Panc1 (cell line): ENCODE measurements at regions not wholly inside any gene's neighbourhood (a gene's known extent, or its start where the extent isn't known, plus 50 kb on each side); places are given as distances from the start of the nearest gene placed in this dataset.

Experiments
- ATAC-seq: fragments of 200-7000 bp; cut with Tn5 transposase; 2 replicates; pipeline ENCODE4 v1.9.1; 2020; ENCODE audit warnings: mild to moderate bottlenecking, moderate library complexity
- BruUV-seq: library from RNA; stranded (reverse); fragments of 400-500 nt; replicated peaks from 2 replicates; lab custom pipeline; 2021; lab: Mats Ljungman, UMichigan
- CTCF ChIA-PET: fragments of 300-600 bp; sonication (Branson Sonifier 250); formaldehyde crosslinking; loops from one replicate; lab custom pipeline; 2022; ENCODE audit warnings: antibody characterized with exemption; lab: Charles Lee
- POLR2A ChIA-PET: fragments of 300-600 bp; sonication (Branson Sonifier 250); formaldehyde crosslinking; loops from one replicate; lab custom pipeline; 2022; ENCODE audit warnings: antibody characterized with exemption; lab: Charles Lee
- DNase-seq: peaks from one replicate; pipeline ENCODE4 v3.0.0-alpha.2; 2010; ENCODE audit warnings: low read depth, low spot score
- H3K27ac ChIP-seq: 2 replicates; pipeline ENCODE4 v1.5.1; 2011; ENCODE audit warnings: mild to moderate bottlenecking, low read length, inconsistent platforms
- H3K27me3 ChIP-seq: fragments of 200-500 bp; sonication (Bioruptor generic); 2 replicates; pipeline ENCODE4 v1.6.0; 2014; ENCODE audit warnings: low read length, inconsistent platforms; ENCODE audit not compliant: control insufficient read depth, insufficient read depth
- H3K36me3 ChIP-seq: fragments of 200-500 bp; sonication (Bioruptor generic); 2 replicates; pipeline ENCODE4 v1.5.1; 2014; ENCODE audit warnings: inconsistent platforms, mild to moderate bottlenecking, low read length, moderate library complexity; ENCODE audit not compliant: control insufficient read depth, insufficient read depth
- H3K4me1 ChIP-seq: 2 replicates; pipeline ENCODE4 v1.5.1; 2011; ENCODE audit warnings: inconsistent platforms, mild to moderate bottlenecking, low read length, moderate library complexity; ENCODE audit not compliant: control insufficient read depth, insufficient read depth
- H3K4me3 ChIP-seq, 2 experiments: 2 replicates each; pipeline ENCODE4 v1.5.1; 2011 to 2012; ENCODE audit warnings: low read depth in 2 of 2, low read length in 2 of 2, mild to moderate bottlenecking in 2 of 2, inconsistent platforms in 1 of 2, moderate library complexity in 1 of 2
- H3K9me3 ChIP-seq: fragments of 200-500 bp; sonication (Bioruptor generic); 2 replicates; pipeline ENCODE4 v1.5.1; 2014; ENCODE audit warnings: low read depth, mild to moderate bottlenecking, inconsistent platforms, low read length, moderate library complexity; ENCODE audit not compliant: control insufficient read depth, insufficient read depth
- CTCF ChIP-seq: fragments of 450-650 bp; IDR thresholded peaks from 2 replicates; pipeline ENCODE4 v1.5.1; 2017; ENCODE audit warnings: mild to moderate bottlenecking
- POLR2AphosphoS5 ChIP-seq: IDR thresholded peaks from 2 replicates; pipeline ENCODE4 v1.6.1; 2012; ENCODE audit warnings: mild to moderate bottlenecking, low read depth, low read length, moderate library complexity
- REST ChIP-seq, 2 experiments: IDR thresholded peaks; 2 replicates each; pipeline ENCODE4 v1.6.1; 2011 to 2012; ENCODE audit warnings: low read depth in 2 of 2, control low read depth in 1 of 2, low read length in 1 of 2, mild to moderate bottlenecking in 1 of 2, moderate library complexity in 1 of 2; ENCODE audit not compliant: insufficient read depth in 1 of 2
- SIN3A ChIP-seq: IDR thresholded peaks from 2 replicates; pipeline ENCODE4 v1.6.1; 2012; ENCODE audit warnings: low read depth, mild to moderate bottlenecking, low read length, moderate library complexity, borderline replicate concordance; ENCODE audit not compliant: insufficient read depth
- TCF7L2 ChIP-seq: IDR thresholded peaks from 2 replicates; pipeline ENCODE4 v1.6.1; 2011; ENCODE audit warnings: mild to moderate bottlenecking, low read depth, low read length, inconsistent platforms
- in situ Hi-C: cut with HindIII; loops from 2 replicates; pipeline ENCODE4 v1.10.0; 2016; ENCODE audit warnings: low sequenced_read_pairs, low pct_unique_long_range_greater_than_20kb
- intact Hi-C: fragments of 100-400 bp; cut with micrococcal nuclease; formaldehyde crosslinking; loops from one replicate; pipeline ENCODE4 v1.10.0; 2022; ENCODE audit not compliant: unreplicated experiment

- POLR2A ChIA-PET, result no interaction called here
- CTCF ChIA-PET, result no interaction called here
These were observed 437.5 kb upstream of the GHITM start for GRCh38 chr10:83701799-83702198.

GRCh38 chr10:83702731-83703130 lies 436.6 kb upstream of the GHITM start:
- intact Hi-C loops (no loop called here), in situ Hi-C loops (no loop called here)
- TF ChIP-seq POLR2AphosphoS5 (no peak), SIN3A (no peak), TCF7L2 (no peak), REST (IDR thresholded peaks at IDR 0.05; ENCODE audit: insufficient read depth in 1 of 2, low read depth in 2 of 2, low read length in 1 of 2) (no peak), CTCF (no peak)
- H3K9me3 ChIP-seq, result no peaks in the 10 kb centered on the region; the same call in 1 of the 2 replicates
- H3K27ac ChIP-seq, result no peak overlapping the region
- POLR2A ChIA-PET, result no interaction called here
- no peak for ATAC-seq
- H3K27me3 ChIP-seq, result no peaks in the 10 kb centered on the region
- H3K4me1 ChIP-seq, result no peaks in the 10 kb centered on the region
- H3K4me3 ChIP-seq, result no peak overlapping the region
- DNase-seq, result no peak
- H3K36me3 ChIP-seq, result no peaks in the 10 kb centered on the region
- no TSS peak for BruUV-seq
- CTCF ChIA-PET, result no interaction called here

More at GRCh38 chr10:83701799-83702198, 437.5 kb upstream of the GHITM start:
- no peak for DNase-seq
- in situ Hi-C loops (no loop called here), intact Hi-C loops (no loop called here)
- Histone ChIP-seq H3K36me3 (no peaks in the 10 kb centered on the region), H3K4me1 (no peaks in the 10 kb centered on the region), H3K27me3 (no peaks in the 10 kb centered on the region), H3K4me3 (no peak overlapping the region), H3K9me3 (no peaks in the 10 kb centered on the region; the same call in 1 of the 2 replicates), H3K27ac (no peak overlapping the region)
- TF ChIP-seq POLR2AphosphoS5, result no peak
- TF ChIP-seq SIN3A, result no peak
- TF ChIP-seq CTCF, result no peak
- TF ChIP-seq REST (IDR thresholded peaks at IDR 0.05; ENCODE audit: insufficient read depth in 1 of 2, low read depth in 2 of 2, low read length in 1 of 2), result no peak
- TF ChIP-seq TCF7L2, result no peak
- BruUV-seq, result no TSS peak
- no peak for ATAC-seq
